HG03342 (cell line): ENCODE measurements at regions not wholly inside any gene's neighbourhood (a gene's known extent, or its start where the extent isn't known, plus 50 kb on each side); places are given as distances from the start of the nearest gene placed in this dataset.
"Not testable (repeated sequence)": the region's sequence is repeated elsewhere in the genome, so short reads cannot be mapped to it uniquely, and the experiment has no call there.

Experiments
- ATAC-seq: cut with Tn5 transposase; IDR thresholded peaks from one replicate; pipeline ENCODE4 v1.9.1; 2021; ENCODE audit warnings: mild to moderate bottlenecking, moderate library complexity; ENCODE audit not compliant: unreplicated experiment

DNA sequence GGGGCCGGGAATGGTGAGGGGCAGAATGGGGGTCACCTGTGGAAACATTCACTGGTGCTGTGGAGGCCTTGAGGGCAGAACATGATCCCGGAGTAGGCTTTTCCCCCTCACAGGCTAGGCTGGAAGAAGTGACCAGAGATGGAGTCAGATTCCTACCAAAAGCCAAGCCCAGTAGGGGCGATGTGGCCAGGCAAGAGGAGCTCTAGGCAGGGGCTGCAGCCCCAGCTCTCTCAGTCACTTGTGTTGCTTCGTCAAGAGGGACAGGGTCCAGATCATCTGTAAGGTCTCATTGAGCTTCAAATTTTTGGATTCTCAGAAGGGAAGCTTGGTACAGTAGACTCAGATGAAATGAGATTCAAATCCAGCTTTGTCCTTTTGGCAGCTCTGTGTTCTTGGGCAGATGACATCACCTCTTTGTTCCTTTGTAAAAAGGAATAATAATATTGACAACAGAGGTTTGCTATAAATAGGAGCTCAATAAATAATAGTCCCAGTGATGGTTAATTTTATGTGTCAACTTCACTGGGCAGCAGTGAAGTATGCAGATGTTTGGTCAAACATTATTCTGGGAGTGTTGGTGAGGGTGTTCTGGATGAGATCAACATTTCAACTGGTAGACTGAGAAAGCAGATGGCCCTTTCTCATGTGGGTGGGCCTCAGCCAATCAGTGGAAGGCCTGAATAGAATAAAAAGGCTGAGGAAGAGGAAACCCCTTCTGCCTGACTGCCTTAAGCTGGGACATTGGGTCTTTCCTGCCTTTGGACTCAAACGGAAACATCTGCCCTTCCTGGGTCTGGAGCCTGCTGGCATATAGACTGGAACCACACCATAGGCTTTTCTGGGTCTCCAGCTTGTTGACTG, 324.7 kb upstream of the USP24 start:
- no peak for ATAC-seq

GRCh38 chr1:55538428-55538827, 323.3 kb upstream of the USP24 start:
- ATAC-seq, result no peak

DNA sequence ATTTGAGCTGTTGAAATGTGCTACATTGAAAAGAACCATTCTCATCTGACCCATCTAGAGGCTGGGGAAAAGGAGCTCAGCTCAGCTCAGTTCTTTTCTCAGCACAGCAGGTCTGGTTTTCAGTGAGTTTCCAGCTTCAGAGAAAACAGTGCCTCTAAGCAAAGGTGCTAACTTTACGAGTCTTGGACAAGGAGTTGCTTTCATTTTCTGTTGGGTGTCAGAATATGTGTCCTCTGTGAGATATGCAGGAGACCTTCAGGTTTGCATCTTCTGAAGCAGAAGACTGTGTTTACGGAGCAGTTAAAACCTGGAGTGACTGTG, 321.3 kb upstream of the USP24 start:
- ATAC-seq, result no peak

GRCh38 chr1:55535724-55536544, 320.8 kb upstream of the USP24 start:
- ATAC-seq, result no peak

DNA sequence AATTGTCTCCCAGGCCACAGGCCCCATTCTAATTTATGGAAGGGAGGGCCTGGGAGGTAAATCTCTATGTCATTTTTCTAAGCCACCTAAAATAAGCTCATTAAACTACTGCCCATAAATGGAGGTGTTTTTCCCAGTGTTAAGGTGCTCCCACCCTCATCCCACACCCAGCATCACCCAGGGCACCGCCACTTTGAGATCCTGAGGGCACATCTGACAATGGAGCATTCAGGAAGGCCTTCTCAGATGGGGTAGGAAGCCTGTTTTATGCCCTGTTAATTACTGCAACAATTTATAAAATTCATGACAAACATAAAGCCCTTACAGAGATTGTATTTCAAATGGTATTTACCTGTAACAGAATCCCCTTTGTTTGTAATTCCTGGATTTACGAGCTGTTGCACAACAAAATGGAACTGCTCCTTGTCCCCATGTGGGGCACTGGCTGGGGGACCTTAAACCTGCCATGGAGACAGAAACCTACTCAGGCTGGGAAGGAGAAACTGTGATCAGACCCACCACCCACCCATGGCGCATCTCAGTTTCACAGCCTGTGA, 319.5 kb upstream of the USP24 start:
- no peak for ATAC-seq

DNA sequence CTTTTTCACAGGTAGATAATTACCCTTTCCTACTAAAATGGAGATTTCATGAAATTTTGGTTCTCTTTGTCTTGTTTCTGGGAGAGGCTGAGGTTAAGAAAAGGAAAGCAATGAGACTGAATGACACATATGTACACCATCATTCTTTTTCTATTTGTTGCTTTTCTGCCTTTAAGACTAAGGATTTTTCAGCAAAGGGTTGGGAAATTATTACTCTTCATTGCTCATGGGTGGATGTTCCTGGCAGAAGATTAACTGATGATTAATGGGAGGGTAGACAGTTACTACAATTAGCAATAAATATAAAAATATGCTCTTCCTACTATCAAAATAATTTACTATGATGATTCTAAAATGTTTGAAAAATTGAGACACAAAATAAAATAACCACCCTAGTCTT, 316.5 kb upstream of the USP24 start:
- no peak for ATAC-seq

DNA sequence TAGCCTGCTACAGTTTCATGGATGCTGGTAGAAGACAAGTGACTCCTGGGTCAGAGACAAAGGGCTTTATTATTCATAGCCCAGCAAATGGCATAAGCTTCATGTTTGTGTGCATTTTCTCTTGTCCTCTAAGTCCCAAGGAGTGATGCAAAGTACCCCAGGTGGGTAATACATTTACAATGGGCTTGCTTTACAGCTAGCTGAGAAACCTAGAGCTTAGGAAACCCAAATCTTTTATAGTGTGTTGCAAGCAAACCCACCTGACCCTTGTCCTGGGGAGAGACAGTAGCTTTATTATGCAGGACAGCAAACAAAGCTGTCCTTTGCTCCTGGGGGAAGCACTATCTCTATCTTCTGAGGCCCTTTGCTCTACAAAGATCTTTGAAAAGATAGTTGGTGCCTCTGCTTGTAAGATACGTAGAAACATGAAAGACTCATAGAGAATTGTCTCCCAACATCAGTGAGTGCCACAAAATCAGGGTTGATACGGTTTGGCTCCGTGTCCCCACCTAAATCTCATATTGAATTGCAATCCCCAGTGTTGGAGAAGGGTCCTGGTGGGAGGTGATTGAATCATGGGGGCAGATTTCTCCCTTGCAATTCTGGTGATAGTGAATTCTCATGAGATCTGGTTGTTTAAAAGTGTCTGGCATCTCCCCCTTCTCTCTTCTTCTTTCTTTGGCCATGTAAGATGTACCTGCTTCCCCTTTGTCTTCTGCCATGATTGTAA, 315.8 kb upstream of the USP24 start:
- no peak for ATAC-seq

DNA sequence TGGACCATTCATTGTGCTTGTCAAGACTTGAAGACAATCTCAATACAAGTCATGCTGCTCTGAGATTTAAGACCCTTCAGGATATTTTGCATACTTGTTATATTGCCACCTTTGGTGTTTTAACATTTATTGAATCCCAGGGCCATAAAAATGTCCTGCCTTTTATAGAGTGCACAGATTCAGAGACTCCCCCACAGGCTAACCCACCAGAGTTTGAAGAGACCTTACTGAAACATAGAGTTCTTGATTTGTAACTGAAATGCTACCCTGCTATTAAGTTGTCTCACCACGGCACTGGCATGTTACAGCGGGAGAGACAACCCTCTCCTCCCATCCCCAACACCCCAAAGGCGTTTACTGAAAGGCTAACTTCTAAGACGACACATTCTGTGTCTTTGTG, 313.9 kb upstream of the USP24 start:
- ATAC-seq, result no peak

DNA sequence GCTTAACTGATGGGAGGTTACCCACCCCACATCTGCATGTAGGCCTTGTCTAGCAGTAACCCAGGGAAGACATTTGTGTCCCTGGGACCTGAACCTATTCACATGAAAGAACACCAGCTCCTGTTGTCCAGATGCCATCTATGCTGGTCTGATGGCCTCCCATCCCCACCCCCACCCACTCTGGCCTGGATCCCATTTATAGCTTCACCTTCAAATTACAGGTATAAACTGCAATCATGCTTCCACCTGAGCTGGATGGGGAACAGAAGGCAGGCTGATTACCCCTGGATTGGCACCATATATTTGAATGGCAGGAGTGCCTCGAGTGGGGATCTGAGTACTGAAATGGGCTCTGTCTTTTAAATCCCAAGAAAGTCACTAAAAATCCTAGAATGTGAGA, 312.7 kb upstream of the USP24 start:
- no peak for ATAC-seq

DNA sequence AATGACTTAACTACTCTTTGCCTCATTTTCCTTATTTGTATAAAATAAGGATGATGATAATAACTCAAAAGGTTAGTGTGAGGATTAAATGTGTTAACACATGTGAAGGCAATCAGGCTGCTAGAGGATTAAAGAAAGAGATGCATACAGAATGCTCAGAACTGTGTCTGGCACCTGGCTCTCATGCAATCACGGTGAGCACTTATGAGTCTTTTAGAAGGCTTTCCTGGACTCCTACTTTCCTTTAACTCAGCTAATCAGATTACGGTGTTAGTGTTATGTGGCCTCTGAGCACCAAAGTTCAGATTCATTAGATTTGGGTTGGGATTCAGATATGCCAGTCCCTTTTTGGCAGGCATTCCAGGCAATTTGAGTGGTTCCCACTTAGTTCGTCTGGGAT, 311.6 kb upstream of the USP24 start:
- no peak for ATAC-seq

- ATAC-seq, result no peak
Observed at GRCh38 chr1:55524006-55524405, 308.8 kb upstream of the USP24 start.

DNA sequence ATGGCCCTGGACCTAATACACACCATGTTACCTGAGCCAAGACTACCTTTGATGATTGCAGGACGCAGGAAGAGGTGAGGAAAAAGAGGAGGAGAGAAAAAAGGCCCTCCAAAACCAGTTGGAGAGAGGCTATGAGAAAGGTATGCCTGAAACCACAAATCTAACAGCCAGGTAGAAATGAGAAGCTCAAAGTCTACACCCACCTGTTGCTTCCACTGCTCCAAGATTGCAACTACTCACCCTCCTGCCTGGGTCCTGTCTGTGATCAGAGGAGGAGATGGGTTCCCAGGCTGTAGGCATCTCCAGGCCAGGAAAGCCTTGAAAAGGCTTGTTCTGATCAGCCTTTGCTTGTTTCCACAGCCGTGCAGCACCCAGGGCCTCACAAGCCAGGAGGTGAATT, 307.8 kb upstream of the USP24 start:
- ATAC-seq, result no peak

GRCh38 chr1:55522353-55522903, 307.3 kb upstream of the USP24 start:
- ATAC-seq, result no peak

DNA sequence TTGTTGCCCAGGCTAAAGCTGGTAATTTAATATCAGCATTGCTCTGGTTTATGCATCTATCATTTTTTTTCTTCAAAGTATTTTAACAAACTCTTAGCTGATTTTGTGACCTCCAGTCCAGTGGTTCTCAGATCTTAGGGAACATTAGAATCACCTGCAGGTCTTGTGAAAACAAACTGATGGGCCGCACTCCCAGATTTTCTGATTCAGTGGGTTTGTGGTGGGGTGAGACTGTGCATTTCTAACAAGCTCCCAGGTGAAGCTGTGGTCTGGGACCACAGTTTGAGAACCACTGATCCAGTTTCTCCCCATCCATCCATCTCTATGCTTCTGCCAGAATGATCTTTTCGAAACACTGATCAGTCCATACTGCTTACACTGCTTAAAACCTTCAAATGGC, 305.7 kb upstream of the USP24 start:
- ATAC-seq, result no peak

- no peak for ATAC-seq
Observed at GRCh38 chr1:55519937-55520683, 304.9 kb upstream of the USP24 start.

- no peak for ATAC-seq
Observed at GRCh38 chr1:55519276-55519675, 304.1 kb upstream of the USP24 start.

- ATAC-seq, result no peak
Observed at GRCh38 chr1:55517036-55517435, 301.9 kb upstream of the USP24 start.

DNA sequence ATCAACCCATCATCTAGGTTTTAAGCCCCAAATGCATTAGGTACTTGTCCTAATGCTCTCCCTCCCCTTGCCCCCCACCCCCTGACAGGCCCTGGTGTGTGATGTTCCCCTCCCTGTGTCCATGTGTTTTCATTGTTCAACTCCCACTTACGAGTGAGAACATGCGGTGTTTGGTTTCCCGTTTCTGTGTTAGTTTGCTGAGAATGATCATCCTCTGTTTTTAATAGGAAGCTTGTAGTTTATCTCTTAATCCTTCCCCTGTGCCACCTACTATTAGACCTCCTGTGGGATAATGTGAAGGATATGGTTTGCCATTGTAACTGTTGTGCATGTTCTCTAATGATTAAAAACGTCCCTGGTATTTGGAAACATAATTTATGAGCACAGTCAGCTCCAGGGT, 299.4 kb upstream of the USP24 start:
- ATAC-seq, result not testable (repeated sequence)

DNA sequence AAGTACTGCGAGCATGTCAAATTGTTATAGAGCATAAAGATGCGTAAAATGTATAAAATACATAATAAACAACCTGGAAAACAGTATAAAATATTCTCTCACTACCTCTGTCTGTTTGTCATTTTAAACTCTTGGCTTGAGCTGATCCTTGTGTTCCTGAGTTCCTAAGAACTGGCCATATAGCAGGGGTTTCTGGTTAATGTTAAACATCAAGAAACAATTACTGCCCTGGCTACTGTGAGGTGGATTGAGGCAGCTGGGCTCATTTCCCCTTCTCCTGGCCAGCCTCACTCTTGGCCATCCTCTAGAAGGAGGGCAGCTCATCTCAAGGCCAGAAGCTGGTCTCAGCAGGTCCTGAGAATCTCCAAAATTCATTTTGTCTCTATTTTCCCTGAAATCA, 297.3 kb upstream of the USP24 start:
- ATAC-seq, result no peak

- ATAC-seq, result no peak
Observed at GRCh38 chr1:55507578-55507931, 292.4 kb upstream of the USP24 start.
